ENCODE measurements at regions not wholly inside any gene's neighbourhood (a gene's known extent, or its start where the extent isn't known, plus 50 kb on each side); places are given as distances from the start of the nearest gene placed in this dataset.

DNA sequence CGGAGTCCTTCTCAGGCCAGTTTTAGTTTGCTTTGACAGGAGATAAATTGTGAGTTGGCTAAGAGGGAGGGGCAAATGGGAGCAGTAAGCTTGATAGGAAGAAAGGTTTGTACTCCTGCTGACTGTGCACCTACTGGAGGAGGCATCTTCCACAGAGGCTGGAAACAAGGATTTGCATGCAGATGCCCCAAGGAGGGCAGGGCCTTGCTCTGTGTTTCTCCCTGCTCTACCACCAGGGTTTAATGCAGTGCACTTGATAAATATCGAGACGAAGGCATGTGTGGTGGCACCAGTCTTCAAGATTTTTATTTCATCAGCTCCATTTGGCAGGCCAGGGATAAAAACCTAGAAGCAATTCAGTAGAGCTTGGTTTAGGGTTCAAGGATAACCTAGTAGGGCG, 210.5 kb upstream of the C16orf82 start:
- TF ChIP-seq, protein P1, sequence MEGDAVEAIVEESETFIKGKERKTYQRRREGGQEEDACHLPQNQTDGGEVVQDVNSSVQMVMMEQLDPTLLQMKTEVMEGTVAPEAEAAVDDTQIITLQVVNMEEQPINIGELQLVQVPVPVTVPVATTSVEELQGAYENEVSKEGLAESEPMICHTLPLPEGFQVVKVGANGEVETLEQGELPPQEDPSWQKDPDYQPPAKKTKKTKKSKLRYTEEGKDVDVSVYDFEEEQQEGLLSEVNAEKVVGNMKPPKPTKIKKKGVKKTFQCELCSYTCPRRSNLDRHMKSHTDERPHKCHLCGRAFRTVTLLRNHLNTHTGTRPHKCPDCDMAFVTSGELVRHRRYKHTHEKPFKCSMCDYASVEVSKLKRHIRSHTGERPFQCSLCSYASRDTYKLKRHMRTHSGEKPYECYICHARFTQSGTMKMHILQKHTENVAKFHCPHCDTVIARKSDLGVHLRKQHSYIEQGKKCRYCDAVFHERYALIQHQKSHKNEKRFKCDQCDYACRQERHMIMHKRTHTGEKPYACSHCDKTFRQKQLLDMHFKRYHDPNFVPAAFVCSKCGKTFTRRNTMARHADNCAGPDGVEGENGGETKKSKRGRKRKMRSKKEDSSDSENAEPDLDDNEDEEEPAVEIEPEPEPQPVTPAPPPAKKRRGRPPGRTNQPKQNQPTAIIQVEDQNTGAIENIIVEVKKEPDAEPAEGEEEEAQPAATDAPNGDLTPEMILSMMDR (conservative IDR thresholded peaks at IDR 0.05; ENCODE audit: low read depth, low read length) = no peak
- no peak for TF ChIP-seq EZH2 (IDR thresholded peaks at IDR 0.05; ENCODE audit: borderline replicate concordance, low read depth, low read length, poor library complexity, severe bottlenecking)
